ENCODE measurements at regions not wholly inside any gene's neighbourhood (a gene's known extent, or its start where the extent isn't known, plus 50 kb on each side); places are given as distances from the start of the nearest gene placed in this dataset.

- no peaks in the 10 kb centered on the region for H3K4me1 Mint-ChIP-seq
- POLR2A ChIA-PET, result no interaction called here
- CTCF ChIA-PET, result interaction anchor here (0.7 kb wide), 1 partner anchor 100 kb away, joined by 3 read pairs; no protein-coding TSS in a partner anchor
- no peaks in the 10 kb centered on the region for H3K27me3 Mint-ChIP-seq (ENCODE audit: low read depth)
- no peaks in the 10 kb centered on the region for H3K36me3 Mint-ChIP-seq
- H3K4me3 Mint-ChIP-seq, result no peak overlapping the region
- DNase-seq (ENCODE audit: low spot score) (no peak), ATAC-seq (no peak)
- H3K27ac Mint-ChIP-seq, result no peak overlapping the region
- H3K9me3 Mint-ChIP-seq, result peaks cover 2% of the 10 kb centered on the region; the same call in 1 of the 2 replicates
- TF ChIP-seq STAT6 (CRISPR knock-in tag; conservative IDR thresholded peaks at IDR 0.05; ENCODE audit: low read depth) (no peak), KAT7 (CRISPR knock-in tag; IDR thresholded peaks at IDR 0.05; ENCODE audit: borderline replicate concordance) (no peak), PRRX2 (CRISPR knock-in tag; IDR thresholded peaks at IDR 0.05) (no peak), JAZF1 (CRISPR knock-in tag; IDR thresholded peaks at IDR 0.05) (no peak), ZNF121 (CRISPR knock-in tag; IDR thresholded peaks at IDR 0.05) (no peak), ELF4 (CRISPR knock-in tag; IDR thresholded peaks at IDR 0.05; ENCODE audit: low read depth) (no peak), ZNF532 (CRISPR knock-in tag; IDR thresholded peaks at IDR 0.05; ENCODE audit: borderline replicate concordance) (no peak), FOXK1 (CRISPR knock-in tag; IDR thresholded peaks at IDR 0.05) (no peak), ZNF317 (CRISPR knock-in tag; IDR thresholded peaks at IDR 0.05; ENCODE audit: borderline replicate concordance, low read depth) (no peak), FOXJ3 (CRISPR knock-in tag; IDR thresholded peaks at IDR 0.05; ENCODE audit: borderline replicate concordance) (no peak), ATF1 (CRISPR knock-in tag; IDR thresholded peaks at IDR 0.05) (no peak)
Observed at GRCh38 chr1:60665311-60665710, 417.1 kb upstream of the NFIA start.

- no peak for TF ChIP-seq TCF7 (CRISPR knock-in tag; IDR thresholded peaks at IDR 0.05; ENCODE audit: low read depth)
- no peak for TF ChIP-seq TEAD1 (CRISPR knock-in tag; IDR thresholded peaks at IDR 0.05)
- Mint-ChIP-seq H3K27ac (no peak overlapping the region), H3K27me3 (ENCODE audit: low read depth) (no peaks in the 10 kb centered on the region), H3K36me3 (no peaks in the 10 kb centered on the region), H3K4me3 (no peak overlapping the region), H3K9me3 (peaks cover 2% of the 10 kb centered on the region; the same call in 1 of the 2 replicates), H3K4me1 (no peaks in the 10 kb centered on the region)
- no peak for ATAC-seq
- no peak for DNase-seq (ENCODE audit: low spot score)
- ChIA-PET POLR2A (no interaction called here), CTCF (no interaction called here)
Observed at GRCh38 chr1:60664086-60664625, 418.2 kb upstream of the NFIA start.

- ChIA-PET POLR2A (no interaction called here), CTCF (interaction anchor here (0.6 kb wide), 1 partner anchor 186 kb away, joined by 3 read pairs; no protein-coding TSS in a partner anchor)
- Mint-ChIP-seq H3K4me3 (no peak overlapping the region), H3K36me3 (no peaks in the 10 kb centered on the region), H3K27me3 (ENCODE audit: low read depth) (no peaks in the 10 kb centered on the region), H3K27ac (no peak overlapping the region), H3K4me1 (no peaks in the 10 kb centered on the region), H3K9me3 (peaks cover 2% of the 10 kb centered on the region; the same call in 1 of the 2 replicates)
- no peak for ATAC-seq
- DNase-seq (ENCODE audit: low spot score), result no peak
- no peak for TF ChIP-seq CREB1 (CRISPR knock-in tag; IDR thresholded peaks at IDR 0.05)
- TF ChIP-seq STAT6 (CRISPR knock-in tag; conservative IDR thresholded peaks at IDR 0.05; ENCODE audit: low read depth), result no peak
- no peak for TF ChIP-seq OVOL2 (CRISPR knock-in tag; IDR thresholded peaks at IDR 0.05; ENCODE audit: borderline replicate concordance)
- TF ChIP-seq NFYB (CRISPR knock-in tag; conservative IDR thresholded peaks at IDR 0.05; ENCODE audit: low read depth), result no peak
- TF ChIP-seq AFF4 (CRISPR knock-in tag; IDR thresholded peaks at IDR 0.05; ENCODE audit: borderline replicate concordance), result no peak
- no peak for TF ChIP-seq HMGA2 (CRISPR knock-in tag; IDR thresholded peaks at IDR 0.05)
- no peak for TF ChIP-seq MXD4 (CRISPR knock-in tag; IDR thresholded peaks at IDR 0.05; ENCODE audit: borderline replicate concordance)
Observed at GRCh38 chr1:60662486-60663044, 419.8 kb upstream of the NFIA start.
